NCI-H1092 treated with DMSO at 0.1 percent for 48 hours (cell line): ENCODE measurements at regions not wholly inside any gene's neighbourhood (a gene's known extent, or its start where the extent isn't known, plus 50 kb on each side); places are given as distances from the start of the nearest gene placed in this dataset.
"Not testable (repeated sequence)": the region's sequence is repeated elsewhere in the genome, so short reads cannot be mapped to it uniquely, and the experiment has no call there.

Experiments used
- DNase-seq: peaks from one replicate; lab custom pipeline; 2025; lab: John Stamatoyannopoulos, UW

DNA sequence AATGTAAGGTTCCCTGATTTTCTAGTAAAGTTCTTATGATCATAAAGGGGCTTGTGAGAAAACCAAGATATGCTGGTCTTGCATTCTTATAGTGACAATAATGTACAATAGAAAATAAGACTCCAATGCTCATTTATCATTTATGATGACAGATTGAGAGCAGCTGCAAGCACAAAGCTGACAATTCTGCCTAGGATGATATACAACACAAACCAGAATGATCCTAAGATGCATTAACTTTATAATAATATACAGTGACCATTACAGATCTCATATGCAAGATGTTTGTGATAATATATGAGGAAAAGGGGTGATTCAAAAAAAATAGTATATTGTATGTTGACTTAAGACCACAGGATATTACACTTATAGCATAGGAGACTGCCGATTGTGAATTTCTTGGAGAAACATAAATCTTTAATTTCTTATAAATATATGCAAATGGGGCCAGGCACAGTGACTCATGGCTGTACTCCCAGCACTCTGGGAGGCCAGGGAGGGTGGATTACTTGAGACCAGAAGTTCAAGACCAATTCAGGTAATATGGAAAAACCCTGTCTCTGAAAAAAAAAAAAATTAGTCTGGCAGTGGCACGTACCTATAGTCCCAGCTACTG, 387.0 kb downstream of the ZBBX start:
- DNase-seq, result no peak

DNA sequence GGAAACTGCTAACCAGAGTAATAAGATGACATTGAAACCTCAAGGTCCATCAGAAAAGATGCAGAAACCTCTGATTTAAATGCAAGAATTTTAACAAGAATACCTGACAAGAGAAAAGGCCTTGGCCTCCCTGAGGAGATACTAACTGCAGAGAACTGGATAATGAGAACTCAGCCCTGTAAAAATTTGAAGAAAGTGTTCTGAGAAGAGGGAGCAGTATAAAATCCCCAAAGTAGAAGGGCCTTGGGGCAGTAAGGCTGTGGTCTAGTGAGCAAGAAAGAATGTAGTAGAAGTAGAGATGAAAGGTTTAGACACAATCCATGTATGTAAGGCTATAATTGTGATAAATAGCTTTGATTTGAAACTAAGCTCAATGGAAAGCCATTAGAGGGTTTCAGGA, 394.1 kb downstream of the ZBBX start:
- no peak for DNase-seq

DNA sequence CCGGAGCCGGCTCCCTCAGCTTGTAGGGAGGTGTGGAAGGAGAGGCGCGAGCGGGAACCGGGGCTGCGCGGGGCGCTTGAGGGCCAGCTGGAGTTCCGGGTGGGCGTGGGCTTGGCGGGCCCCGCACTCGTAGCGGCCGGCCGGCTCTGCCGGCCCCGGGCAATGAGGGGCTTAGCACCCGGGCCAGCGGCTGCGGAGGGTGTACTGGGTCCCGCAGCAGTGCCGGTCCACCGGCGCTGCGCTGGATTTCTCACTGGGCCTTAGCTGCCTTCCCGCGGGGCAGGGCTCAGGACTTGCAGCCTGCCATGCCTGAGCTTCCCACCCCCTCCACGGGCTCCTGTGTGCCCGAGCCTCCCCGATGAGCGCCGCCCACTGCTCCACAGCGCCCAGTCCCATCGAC, 404.3 kb downstream of the ZBBX start:
- not testable (repeated sequence) for DNase-seq

DNA sequence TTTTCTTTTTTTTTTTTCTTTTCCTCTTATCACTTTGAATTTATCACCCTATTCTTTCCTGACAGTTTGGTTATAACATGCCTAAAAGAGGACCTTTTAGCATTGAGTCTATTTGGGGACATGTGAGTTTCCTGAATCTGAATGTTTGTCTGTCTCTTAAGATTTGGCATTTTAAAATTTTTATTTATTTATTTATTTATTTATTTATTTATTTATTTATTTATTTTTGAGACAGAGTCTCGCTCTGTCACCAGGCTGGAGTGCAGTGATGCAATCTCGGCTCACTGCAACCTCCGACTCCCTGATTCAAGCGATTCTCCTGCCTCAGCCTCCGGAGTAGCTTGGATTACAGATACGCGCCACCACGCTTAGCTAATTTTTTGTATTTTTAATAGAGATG, 412.4 kb downstream of the ZBBX start:
- not testable (repeated sequence) for DNase-seq

DNA sequence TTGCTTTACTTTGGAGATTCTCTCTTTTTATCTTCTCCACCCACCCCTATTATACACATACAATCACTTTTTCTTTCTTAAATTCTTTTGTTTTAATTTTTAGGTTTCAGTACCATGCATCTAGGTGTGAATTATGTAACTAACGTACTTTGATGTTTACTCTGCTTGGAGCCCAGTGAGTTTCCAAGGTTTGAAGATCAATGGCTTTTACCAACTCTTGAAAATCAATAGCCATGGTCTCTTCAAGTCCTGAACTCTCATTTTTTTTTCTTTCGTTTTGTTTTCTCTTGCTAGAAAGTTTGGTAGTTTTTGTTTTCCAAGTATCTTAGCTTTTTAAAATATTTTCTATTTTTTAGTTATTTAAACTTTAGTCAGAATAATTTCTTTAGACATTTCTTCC, 417.2 kb downstream of the ZBBX start:
- no peak for DNase-seq

DNA sequence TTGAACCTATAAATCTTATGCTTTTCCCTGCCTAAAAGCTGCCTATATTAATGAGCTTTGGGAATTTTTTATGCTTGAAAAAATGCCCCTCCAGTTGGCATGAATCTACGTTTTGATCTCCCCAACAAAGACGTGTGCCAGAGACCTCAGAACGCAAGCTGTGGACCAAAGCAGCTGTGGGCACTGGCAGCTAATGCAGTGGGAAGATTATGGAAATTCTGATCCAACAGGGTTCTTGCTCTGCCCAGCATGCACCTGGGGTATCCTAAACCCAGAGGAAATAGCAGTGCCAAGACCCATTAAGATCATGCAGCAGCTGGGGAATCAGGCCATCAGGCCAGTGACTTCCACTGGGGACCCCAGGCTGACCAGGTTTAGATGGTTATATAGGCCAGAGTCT, 423.0 kb downstream of the ZBBX start:
- no peak for DNase-seq

DNA sequence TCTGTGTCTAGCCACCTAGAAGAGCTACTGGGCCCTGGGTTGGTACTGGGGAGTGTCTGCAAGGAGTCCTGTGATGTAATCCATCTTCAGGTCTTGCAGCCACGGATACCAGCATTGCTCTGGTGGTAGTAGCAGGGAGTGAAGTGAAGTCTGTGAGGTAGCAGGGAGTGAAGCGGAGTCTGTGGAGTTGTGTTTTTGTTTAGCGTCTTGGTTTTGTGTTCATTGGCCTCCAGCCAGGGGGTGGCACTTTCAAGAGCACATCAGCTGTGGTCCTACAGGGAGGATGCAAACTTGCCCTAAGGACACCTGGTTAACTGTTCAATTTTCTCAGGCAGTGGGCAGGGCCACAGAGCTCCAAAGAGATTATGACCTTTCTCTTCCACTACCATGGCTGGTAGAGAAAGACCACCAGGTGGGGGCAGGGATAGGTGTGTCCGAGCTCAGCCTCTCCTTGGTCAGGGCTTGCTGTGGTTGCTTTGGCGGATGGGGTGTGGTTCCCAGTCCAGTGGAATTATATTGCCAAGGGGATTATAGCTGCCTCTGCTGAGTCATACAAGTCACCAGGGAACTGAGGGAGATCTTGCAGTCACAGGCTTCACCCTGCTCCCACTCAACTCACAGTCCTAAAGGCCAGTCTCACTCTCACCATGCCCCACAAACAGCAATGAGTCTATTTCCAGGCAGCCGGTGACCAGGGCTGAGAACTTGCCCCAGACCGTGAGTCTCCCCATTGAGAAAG, 424.7 kb downstream of the ZBBX start:
- DNase-seq, result no peak

DNA sequence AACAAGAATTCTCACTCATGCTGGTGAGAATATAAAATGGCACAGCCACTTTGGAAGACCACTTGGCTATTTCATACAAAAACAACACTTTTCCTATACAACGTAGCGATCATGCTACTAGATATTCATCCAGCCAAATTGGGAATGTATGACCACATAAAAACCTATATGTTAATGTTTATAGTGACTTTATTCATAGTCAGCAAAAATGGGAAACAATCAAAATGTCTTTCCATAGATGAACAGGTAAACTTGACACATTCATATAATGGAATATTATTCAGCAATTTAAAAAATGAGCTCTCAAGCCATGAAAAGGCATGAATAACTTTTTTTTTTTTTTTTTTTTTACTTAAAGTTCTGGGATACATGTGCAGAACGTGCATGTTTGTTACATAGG, 445.2 kb downstream of the ZBBX start:
- no peak for DNase-seq

DNA sequence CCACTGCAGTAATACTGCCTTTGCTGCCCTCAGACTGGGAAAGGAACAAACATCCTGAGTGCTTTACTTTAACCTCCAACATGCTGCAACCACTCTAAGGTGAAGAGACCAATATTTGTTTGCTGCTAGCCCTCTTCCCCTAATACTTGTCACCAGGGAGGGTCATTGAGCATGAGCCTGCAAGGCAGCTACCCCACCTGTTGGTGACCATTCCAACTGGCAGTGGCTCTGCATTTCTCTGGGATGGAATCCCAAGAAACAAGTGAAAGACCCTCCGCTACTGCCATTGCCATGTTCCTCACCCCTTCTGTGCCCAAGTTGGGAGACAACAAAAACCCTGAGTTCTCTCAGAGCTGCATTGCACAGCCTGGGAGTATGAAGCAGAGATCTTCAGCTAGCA, 462.7 kb downstream of the ZBBX start:
- DNase-seq, result no peak

DNA sequence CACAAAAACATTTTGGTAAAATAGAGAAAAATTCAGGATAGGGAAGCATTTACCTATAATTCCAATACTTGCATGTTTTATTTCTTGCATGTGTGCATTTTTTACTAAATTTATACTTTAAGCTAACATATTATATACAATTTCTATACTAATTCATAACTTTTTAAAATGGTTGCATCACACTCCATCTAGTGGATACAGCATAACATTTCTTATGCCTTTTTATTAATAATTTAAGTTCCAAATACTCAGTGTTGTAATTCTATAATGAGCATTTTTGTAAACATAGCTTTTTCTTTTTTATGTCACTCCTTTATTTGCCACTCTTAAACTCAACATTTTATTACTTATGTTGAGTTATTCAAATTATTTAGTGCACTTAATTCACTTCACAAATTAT, 477.7 kb downstream of the ZBBX start:
- no peak for DNase-seq

DNA sequence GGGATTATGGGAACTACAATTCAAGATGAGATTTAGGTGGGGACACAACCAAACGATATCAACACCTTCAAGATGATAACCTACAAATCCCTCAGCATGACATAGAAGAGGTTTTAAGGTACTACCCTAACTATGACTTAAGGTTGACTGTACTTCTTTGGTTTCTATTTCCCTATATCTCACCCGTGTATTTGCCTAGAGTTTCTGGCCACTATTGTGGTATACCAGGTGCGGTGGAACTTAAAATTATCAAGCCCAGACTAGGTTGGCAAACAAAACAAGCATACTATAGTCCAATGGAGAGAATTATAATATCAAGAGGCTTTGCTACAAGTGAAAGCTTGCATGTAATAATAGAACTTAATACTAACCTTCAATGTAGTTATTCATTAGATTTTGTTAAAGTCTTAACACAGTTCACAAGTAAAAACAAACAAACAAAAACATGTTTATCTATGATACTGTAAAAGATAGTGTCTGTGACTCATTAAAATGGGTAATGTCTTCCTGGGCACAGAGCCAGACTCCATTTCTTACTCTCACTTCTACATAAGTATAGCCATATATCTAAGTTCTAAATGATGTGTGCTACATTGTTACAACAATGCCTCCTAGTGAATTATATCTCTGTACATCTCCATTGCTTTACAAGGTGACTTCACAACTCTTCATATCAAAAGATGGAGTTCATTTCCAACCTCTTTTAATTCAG, 479.1 kb downstream of the ZBBX start:
- DNase-seq, result no peak

DNA sequence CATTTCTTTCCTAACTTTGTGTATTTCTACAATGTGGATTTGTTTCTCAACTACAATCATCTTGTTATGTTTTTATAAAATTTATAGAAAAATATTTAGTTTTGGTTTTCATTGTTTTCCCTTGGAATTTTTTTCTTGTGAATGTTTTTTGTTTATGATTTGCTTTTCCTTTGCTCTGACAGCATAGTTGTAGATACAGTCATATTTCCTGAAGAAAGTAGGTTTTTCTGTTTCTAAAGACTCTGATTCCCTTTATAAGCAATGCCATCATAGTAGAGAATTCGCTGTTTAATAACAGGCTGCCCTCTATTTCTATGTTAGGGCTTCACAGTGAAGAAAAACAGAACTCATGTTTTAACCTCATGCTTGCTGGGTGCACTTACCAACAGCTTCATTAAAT, 482.3 kb downstream of the ZBBX start:
- DNase-seq, result no peak

DNA sequence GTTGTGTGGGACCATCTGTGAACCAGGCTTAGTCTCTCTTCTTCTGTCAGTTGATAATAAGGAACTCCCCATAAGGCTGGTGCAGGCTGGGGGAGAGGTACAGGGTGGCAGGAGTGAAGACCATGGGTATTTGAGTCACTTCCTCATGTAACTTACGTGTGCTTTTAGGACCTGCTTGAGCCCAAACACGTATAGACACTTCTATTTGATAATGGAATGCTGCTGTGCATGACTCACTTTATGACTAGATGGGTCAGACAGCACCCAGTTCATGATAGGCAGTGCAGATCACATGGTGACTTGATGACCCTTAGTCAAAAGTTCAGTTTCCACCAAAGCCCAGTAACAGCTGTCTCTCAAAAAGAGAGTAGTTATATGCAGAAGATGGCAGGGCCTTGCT, 490.9 kb downstream of the ZBBX start:
- DNase-seq, result no peak

DNA sequence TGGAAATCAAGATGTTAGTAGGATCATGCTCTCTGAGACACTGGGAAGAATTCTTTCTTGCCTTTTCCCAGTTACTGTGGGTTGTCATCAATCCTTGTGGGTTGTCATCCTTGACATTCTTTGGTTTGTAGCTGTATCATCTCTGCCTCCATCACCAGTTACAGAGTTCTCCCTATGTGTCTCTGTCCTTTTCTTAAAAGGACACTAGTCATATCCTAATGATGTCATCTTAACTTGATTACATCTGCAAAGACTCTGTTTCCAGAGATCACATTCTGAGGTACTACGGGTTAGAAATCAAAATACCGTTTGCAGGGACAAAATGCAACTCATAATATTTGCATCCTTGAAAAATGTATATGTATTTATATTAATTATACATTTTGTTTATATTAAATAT, 500.4 kb downstream of the ZBBX start:
- DNase-seq, result no peak

DNA sequence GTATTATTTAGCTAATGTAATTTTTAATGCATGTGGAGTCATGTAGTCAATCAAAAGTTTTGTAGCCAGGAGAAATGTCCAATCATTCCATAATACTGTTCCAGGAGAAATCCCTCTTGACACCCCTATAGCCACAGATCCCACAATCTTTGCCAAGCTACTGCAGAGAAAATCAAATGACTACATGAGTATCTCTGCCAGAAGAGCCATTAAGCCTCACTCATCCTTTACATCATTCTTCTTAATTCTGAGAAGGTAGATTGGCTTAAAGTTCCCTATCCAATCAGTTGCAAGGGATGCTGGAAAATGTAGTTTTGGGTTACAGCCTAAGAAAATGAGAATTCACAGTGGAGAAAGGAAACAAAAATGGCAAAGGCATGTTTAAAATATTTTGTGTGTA, 502.1 kb downstream of the ZBBX start:
- DNase-seq, result no peak

DNA sequence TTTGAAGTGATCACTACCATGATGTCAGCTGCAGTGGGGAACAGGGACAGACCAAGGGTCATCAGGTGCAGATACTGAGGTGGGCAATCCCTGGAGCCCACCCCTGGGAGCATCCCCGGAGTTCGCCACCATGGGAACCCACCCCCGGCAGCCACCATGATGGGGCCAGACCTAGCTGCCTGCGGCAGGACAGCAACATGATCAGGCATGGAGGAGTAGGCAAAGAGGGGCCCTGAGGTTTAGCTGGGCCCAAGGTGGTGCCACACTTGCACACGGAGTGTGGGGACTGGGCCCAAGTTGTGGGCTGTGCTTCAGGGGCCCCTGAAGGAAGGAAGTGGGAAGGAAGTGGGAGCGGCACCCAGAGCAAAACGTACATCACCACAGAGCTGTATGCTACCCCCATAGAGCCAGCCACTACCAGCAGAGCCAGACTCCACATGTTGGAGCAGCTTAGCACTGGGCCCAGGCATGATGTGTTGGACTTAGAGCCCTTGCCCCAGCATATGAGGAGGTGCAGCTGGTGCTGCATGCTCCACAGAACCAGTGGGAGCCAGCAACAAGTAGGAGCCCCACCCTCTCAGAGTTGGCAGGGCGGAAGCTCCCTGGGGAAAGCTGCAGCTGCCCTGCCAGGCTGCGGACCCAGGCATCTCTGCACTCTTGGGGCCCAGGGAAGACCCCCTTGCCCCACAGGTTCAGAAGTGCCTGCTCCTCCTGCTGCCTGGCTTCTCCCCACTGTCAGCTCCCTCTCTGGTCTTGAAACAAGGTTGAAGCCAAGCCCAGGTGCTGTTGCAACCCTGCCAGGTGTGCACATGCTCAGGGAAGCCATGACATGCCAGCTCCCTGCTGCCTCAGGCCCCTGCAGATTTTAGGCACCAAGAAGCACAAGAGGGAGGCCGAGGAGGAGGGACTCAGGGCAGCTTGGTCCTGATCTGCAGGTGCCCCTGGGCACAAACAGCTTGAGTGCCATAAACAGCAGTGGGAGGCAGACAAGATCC, 515.3 kb downstream of the ZBBX start:
- DNase-seq, result no peak

DNA sequence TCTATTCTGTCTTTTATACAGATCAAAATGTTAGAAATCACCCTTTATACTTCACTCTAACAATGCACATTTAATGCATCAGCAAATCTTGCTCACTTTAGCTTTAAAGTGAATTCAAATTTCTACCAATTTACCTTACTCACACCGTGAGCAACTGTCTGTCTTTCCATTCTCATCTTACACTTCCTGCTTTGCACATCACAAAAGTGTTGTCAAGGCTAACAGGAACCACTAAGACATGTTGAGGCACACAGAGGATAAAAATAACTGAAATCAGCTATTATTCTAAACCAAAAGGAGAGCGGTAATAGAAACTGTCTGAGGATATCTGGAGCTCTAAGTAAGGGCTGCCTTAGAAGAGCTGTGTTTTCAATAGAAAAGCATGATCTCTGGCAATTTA, 519.9 kb downstream of the ZBBX start:
- no peak for DNase-seq

DNA sequence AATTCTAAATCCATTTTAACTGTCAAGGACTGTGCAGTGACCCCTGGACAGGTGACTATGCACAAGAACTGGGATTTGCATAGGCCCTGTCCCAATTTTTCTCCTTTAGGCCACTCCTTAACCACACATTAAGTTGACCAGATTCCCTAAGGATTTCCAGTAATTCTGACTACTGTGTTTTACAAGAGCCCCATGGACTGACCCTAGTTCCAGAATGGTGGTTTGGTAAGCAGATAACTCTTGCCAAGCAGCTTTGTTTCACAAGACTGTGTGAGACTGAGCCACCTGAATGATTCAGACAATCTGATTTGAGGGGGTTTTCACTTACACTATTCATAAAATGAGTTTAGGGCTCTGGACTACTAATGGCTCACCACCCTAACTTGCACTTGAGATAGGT, 535.8 kb downstream of the ZBBX start:
- DNase-seq, result no peak

DNA sequence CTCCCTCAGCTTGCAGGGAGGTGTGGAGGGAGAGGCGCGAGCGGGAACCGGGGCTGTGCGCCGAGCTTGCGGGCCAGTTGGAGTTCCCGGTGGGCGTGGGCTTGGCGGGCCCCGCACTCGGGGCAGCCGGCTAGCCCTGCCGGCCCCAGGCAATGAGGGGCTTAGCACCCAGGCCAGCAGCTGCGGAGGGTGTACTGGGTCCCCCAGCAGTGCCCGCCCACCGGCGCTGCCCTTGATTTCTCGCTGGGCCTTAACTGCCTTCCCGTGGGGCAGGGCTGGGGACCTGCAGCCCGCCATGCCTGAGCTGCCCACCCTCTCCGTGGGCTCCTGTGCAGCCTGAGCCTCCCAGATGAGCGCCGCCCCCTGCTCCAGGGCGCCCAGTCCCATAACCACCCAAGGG, 537.3 kb downstream of the ZBBX start:
- not testable (repeated sequence) for DNase-seq

DNA sequence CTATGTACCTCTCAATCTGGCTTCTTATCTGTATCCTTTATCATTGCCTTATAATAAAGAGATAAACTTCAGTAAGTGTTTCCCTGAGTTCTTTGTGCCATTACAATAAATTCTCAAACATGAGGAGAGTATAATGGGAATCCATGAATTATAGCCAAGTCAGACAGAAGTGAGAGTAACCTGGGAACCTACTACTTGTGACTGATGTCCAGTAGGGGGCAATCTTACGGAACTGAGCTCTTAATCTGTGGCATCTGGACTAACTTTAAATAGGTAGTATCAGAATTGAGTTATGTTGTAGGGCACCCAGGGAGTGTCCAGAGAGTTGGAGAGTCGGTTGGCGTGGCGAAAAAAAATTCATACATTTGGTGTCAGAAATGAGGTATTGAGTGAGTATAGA, 542.6 kb downstream of the ZBBX start:
- DNase-seq, result peak; percentile 1

DNA sequence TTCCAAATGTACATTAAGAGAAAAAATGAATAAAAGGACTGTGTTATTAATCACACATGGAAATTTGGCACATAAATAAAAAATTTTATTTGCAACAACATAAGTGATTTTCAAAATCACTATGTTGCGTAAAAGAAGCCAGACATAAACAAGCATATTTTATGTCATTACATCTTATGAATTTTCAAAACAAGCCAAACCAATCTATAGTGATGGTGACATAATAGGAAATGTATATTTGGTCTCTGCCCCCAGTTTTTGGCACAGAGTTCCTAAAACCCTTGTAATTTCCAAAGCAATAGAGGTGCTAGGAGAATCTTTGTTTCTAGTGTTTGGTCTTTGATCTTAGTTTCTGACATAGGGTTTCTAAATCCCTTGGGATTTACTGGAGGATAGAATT, 543.3 kb downstream of the ZBBX start:
- no peak for DNase-seq

DNA sequence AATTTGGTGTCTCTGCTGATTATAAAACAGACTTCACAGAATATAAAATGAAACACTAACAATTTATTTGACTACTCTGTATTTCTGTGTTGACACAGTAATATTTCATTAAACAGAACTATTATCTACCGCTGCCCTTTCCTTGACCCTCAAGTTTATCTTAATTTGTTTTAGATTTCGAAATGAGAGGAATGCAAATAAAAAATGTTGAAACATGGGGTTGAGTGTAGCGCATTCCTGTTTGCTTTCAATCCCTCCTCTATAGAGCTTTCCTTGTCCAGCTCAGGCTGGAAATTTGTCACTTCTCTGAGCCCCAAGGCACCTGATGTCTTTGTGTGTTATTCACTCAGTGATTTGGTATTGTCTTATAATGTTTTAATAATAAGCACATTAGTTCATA, 550.2 kb downstream of the ZBBX start:
- DNase-seq, result no peak
